ENCODE measurements at regions not wholly inside any gene's neighbourhood (a gene's known extent, or its start where the extent isn't known, plus 50 kb on each side); places are given as distances from the start of the nearest gene placed in this dataset.

DNA sequence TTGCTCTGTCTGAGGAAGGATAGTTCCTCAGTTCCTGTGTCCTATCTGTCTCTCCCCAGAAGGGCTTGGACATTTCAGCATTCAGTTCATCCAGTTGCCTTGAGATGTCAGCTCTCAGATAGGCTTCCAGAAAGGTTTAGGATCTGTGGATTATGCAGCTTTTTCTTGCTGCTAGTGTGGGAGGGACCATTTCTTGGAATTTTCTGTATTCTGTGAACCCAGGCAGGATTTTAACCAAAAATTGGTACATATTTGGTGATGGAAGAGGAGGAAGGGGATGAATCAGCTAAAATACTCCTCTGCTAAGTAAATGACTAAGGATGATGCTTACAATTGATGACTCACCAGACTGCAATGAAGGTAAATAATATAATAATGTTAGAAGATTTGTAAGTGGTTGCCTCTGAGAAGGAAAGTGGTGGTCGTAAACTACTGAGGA, 58.6 kb upstream of the DOCK10 start:
- Histone ChIP-seq H3K23ac (ENCODE audit: insufficient read length, low read depth, low read length) (no peak overlapping the region), H2BK120ac (ENCODE audit: low read depth, low read length, poor library complexity, severe bottlenecking) (no peak overlapping the region)

More for the DNA sequence above, 58.6 kb upstream of the DOCK10 start:
- Mint-ChIP-seq H3K27me3 (ENCODE audit: low read depth) (no peaks in the 10 kb centered on the region), H3K9me3 (no peaks in the 10 kb centered on the region), H3K27ac (no peak overlapping the region), H3K36me3 (ENCODE audit: insufficient read depth in 1 of 3, low read depth in 3 of 3) (no peaks in the 10 kb centered on the region), H3K4me3 (no peak overlapping the region), H3K4me1 (peaks cover 8 to 9% of the 10 kb centered on the region in 2 experiments)
- Histone ChIP-seq H3K9me3 (ENCODE audit: control insufficient read depth, low read depth, low read length) (no peaks in the 10 kb centered on the region), H3K27ac (ENCODE audit: insufficient read length, low read depth, low read length) (peak overlapping the region; percentile 43), H2BK15ac (ENCODE audit: low read depth, low read length) (no peak overlapping the region), H3K23me2 (ENCODE audit: insufficient read length, low read depth, low read length, poor library complexity, severe bottlenecking) (no peaks in the 10 kb centered on the region), H3K79me1 (ENCODE audit: insufficient read depth, low read depth, low read length, poor library complexity, severe bottlenecking) (no peaks in the 10 kb centered on the region), H2AFZ (ENCODE audit: low read length) (peak overlapping the region; percentile 22), H3K4ac (ENCODE audit: low read depth, low read length) (no peak overlapping the region), H3T11ph (ENCODE audit: low read length) (no peak overlapping the region), H3K9ac (ENCODE audit: extremely low read depth, insufficient read length, low read length) (no peak overlapping the region), H3K14ac (ENCODE audit: insufficient read depth, low read length) (no peak overlapping the region), H3K27me3 (ENCODE audit: insufficient read depth, low read length) (no peaks in the 10 kb centered on the region), H4K5ac (ENCODE audit: insufficient read length, low read depth, low read length) (no peak overlapping the region), H2AK5ac (ENCODE audit: insufficient read length, low read length) (peak overlapping the region; percentile 80), H2BK5ac (ENCODE audit: insufficient read length, low read length) (no peak overlapping the region), H3K79me2 (ENCODE audit: insufficient read depth, low read length) (no peaks in the 10 kb centered on the region), H3K18ac (ENCODE audit: insufficient read length, low read depth, low read length) (no peak overlapping the region), H4K8ac (replicated peaks; ENCODE audit: insufficient read length, low read depth, low read length) (no peak overlapping the region), H4K20me1 (ENCODE audit: control insufficient read depth, insufficient read depth, insufficient read length) (no peaks in the 10 kb centered on the region), H4K91ac (ENCODE audit: insufficient read length, low read depth, low read length) (no peak overlapping the region), H3K56ac (ENCODE audit: insufficient read length, low read depth, low read length) (no peak overlapping the region), H3K4me1 (ENCODE audit: insufficient read depth, low read length) (peaks cover 3% of the 10 kb centered on the region; the same call in 1 of the 2 replicates), H2BK20ac (ENCODE audit: low read depth, low read length, poor library complexity, severe bottlenecking) (no peak overlapping the region), H3K4me2 (ENCODE audit: insufficient read depth, insufficient read length, low read length) (no peak overlapping the region), H2BK12ac (ENCODE audit: insufficient read length, low read depth, low read length) (no peak overlapping the region)
- no peak for DNase-seq
- TF ChIP-seq CTCF (conservative IDR thresholded peaks at IDR 0.05), result no peak
- no CpG with 5 or more reads among the region's 1 CpG for WGBS (ENCODE audit: extremely low coverage, insufficient read length, low lambda C conversion rate)
